A204.1 (cell line): ENCODE measurements at regions not wholly inside any gene's neighbourhood (a gene's known extent, or its start where the extent isn't known, plus 50 kb on each side); places are given as distances from the start of the nearest gene placed in this dataset.
"Not testable (repeated sequence)": the region's sequence is repeated elsewhere in the genome, so short reads cannot be mapped to it uniquely, and the experiment has no call there.

Source experiments
- FAIRE-seq: peaks from 2 replicates; lab custom pipeline; 2012; peaks lifted over from hg19 to GRCh38; lab: Jason Lieb, UNC

DNA sequence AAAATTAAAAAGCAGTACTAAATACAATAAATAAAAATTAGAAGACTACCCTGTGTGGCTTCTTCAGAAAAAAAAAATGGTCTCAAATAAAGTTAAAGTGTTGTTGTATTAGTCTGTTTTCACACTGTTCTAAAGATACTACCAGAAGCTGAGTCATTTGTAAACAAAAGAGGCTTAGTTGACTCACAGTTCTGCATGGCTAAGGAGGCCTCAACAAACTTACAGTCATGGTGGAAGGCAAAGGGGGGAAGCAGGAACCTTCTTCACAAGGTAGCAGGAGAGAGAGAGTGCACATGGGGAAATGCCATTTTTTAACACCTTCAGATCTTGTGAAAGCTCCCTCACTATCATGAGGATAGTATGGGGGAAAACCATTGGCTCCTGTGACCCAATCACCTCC lies 612.8 kb downstream of the RNF144A start:
- no peak for FAIRE-seq

DNA sequence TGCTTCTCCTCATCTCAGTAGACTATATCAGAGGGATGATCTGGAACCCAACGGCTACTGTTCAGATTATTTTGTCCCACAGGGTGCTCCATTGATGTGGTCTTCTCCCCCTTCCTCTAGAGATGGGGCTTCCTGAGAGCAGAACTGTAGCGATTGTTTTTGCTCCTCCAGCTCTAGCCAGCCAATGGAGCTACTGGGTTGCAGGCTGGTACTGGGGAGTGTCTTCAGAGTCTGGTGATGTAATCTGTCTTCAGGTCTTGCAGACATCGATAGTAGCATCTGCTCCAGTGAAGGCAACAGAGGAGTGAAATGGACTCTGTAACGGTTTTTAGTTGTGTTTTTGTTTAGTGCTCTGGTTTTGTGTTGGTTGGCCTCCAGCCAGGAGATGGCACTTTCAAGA lies 621.9 kb downstream of the RNF144A start:
- no peak for FAIRE-seq

- no peak for FAIRE-seq
Observed at GRCh38 chr2:7539760-7540159, 622.5 kb downstream of the RNF144A start.

GRCh38 chr2:7552825-7553570 lies 635.8 kb downstream of the RNF144A start:
- FAIRE-seq: no peak

DNA sequence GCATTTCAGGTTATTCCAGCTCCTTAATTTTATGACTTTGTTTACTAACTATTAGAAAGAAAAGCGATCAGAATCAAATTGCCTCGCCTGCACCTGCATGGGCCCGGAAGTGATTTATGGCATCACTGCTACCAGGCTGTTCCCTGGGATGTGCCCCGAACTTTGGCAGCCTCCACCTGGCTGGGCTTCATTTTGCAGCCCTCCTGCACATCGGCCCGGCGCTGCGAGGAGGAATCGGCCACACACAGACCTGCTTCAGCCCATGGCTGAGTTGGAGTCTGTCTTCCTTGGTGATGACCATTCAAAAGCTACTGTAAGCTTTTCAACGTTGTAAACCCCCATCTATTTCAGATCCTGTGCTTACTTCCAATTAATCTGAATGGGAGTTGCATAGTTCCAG lies 638.0 kb downstream of the RNF144A start:
- FAIRE-seq: no peak

DNA sequence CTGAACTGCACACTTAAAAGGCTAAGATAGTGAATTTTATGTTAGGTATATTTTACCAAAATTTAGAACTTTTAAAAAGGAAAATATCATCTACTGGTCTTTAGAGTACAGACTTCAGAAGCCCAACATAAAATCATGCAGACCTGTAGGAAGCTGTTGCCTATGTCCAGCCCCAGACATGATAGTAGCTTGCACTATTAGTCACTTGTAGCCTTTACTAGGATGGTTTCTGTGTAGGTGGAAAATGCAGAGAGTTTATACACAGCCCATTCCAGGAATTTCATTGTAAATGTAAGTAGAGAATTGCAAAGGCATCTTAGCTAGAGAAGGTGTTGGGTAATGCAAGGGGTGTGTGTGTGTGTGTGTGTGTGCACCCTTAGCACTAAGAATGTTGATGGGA lies 640.2 kb downstream of the RNF144A start:
- FAIRE-seq: no peak

GRCh38 chr2:7559791-7560190 lies 642.6 kb downstream of the RNF144A start:
- FAIRE-seq: no peak

GRCh38 chr2:7566382-7566881 lies 649.2 kb downstream of the RNF144A start:
- no peak for FAIRE-seq

GRCh38 chr2:7567116-7567515 lies 649.9 kb downstream of the RNF144A start:
- FAIRE-seq: not testable (repeated sequence)

- no peak for FAIRE-seq
Observed at GRCh38 chr2:7567646-7568045, 650.4 kb downstream of the RNF144A start.

DNA sequence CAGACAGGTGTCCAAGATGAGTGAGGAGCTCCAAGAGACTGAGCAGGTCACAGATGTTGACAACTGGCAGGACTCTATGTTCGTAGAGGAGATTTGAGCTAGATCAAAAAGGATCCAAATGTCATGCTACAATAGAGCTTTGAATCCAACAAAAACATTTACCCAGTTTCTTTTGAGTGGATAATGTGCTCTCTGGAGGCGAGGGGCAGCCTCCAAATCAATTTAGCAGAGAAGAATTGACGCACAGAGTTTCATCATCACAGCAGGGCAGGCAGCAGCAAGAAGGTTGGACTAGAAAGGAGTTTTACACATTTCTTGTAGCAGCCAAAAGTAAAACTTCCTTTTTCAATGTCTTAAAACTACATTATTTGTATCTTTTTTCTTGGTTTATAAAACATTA lies 653.0 kb downstream of the RNF144A start:
- no peak for FAIRE-seq

DNA sequence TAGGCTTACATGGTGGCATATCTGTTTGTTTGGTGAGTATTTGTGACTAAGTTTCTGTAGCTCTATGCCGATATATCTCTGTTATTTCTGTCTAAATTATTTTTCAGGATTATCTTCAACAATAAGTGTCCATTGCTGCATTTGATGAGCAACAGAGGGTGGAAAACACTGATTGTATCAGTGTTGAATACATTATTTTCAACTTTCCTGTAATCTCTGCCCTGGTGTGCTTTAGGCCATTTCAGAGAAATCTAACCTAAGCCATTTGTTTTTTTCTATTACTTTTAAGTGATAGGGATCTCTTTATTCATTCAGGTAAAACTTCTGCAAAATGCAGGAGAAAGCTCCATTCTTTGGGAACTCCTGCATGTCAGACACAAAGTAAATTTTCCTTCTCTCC lies 654.5 kb downstream of the RNF144A start:
- no peak for FAIRE-seq

DNA sequence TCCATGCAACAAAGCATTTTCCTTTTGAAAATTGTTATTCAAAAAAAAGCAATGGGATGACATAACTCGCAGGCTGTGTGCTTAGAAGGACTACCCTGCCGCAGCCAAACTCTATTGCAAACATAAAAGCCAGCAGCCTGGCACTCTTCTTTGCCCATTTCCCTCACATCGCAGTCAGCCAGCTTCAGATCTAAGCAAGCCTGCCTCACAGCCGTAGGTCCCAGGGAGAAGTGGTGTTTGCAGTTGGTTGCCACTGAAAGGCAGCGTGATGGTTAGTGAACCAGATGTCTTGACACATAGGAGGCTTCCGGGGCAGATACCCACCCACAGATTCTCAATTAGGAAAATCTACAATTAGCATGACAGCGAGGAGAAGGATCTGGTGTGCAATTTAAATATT lies 655.2 kb downstream of the RNF144A start:
- no peak for FAIRE-seq

- no peak for FAIRE-seq
Observed at GRCh38 chr2:7573166-7573825, 656.1 kb downstream of the RNF144A start.

- FAIRE-seq: no peak
Observed at GRCh38 chr2:7574385-7574784, 657.2 kb downstream of the RNF144A start.

DNA sequence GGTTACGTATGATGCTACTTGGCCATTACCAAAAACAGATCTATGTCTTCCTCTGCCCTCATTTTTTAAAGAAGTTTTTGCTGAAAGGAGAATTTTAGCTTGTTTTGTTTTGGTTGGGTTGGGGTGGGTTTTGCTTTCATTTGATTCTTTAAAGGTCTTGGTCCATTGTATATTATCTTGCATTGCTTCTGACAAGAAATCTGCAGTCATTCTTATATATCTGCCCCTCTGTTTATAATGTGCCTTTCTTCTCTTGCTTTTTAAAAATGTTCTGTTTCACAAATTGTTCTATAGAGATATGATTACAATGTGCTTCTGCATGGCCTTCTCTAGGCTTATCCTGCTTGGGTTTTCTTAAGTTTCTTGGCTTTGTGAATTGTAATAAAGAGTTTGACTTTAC lies 660.6 kb downstream of the RNF144A start:
- no peak for FAIRE-seq

- FAIRE-seq: no peak
Observed at GRCh38 chr2:7584017-7584416, 666.8 kb downstream of the RNF144A start.

GRCh38 chr2:7586898-7587297 lies 669.7 kb downstream of the RNF144A start:
- no peak for FAIRE-seq

GRCh38 chr2:7588295-7588694 lies 671.1 kb downstream of the RNF144A start:
- FAIRE-seq: no peak

GRCh38 chr2:7592618-7593140 lies 675.5 kb downstream of the RNF144A start:
- no peak for FAIRE-seq

DNA sequence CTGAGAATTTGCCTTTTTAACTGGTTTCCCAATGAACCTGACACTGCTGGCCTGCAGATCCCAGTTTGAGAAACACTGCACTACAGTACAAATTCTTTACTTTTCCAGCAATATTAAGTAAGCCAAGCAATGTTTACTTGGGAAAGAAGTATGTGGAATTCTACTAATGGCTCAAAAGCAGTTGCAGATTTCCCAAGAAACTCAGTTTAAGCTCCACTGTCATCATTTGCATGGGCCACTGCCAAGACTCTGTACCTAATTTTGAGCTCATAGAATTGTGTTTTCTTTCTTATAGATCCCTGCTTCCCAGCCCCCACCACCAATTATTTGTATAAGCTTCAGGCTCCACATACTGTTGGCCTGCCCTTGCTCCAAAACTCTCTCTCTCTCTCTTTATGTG lies 676.1 kb downstream of the RNF144A start:
- no peak for FAIRE-seq

DNA sequence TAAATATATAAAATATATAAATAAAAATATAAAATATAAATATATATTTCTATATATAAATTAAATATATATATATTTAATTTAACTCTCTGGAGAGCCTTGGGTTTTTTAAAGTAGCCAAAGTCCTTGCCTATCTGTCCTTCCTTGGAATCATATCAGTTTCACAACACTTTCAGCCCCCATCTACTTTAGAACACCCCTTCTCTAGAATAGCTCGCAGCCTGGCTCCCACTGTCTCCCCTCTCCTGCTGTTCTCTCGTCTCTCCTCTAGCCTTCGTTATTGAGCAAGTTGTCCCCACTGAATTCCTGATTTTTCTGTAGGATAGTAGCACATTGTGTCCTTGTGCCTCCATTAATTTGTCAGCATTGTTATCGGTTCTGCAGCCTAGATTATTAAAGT lies 677.0 kb downstream of the RNF144A start:
- no peak for FAIRE-seq

DNA sequence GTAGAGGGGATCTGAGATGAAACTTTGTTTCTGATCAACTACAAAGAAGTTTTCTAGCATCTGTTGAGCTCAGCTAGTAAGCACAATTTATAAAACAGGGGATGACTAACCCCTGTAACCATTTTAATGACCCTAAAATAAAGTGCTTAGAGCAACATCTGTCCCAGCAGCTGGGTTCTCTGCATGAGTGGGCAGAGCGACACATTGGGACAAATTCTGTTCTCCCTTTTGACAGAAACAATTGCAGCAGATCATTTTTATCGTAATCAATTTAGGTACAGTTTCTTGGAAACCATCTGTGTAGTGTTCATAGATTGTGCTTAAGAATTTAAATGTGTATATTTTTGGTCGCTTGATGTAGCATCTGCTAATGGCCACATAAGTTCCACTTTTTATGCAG lies 678.0 kb downstream of the RNF144A start:
- FAIRE-seq: no peak

DNA sequence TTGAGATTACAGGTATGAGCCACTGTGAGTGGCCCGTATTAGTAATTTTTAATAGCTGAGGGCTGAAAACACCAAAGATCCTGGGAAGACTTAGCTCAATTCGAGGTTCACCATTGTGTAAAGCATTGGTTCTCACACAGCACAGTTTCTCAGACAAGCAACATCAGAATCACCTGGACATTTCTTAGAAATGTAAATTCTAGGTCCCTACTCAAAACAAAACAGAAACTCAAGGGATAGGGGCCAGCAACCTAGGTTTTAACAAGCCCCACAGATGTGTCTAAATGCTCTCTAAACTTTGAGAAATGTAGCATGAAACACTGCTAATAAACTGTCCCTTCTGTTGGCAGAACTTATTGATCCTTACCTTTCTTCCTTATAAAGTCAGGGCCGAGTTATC lies 681.2 kb downstream of the RNF144A start:
- no peak for FAIRE-seq
